Left ventricle myocardium inferior (tissue), 1 donor: ENCODE measurements at regions not wholly inside any gene's neighbourhood (a gene's known extent, or its start where the extent isn't known, plus 50 kb on each side); places are given as distances from the start of the nearest gene placed in this dataset.
"Not testable (repeated sequence)": the region's sequence is repeated elsewhere in the genome, so short reads cannot be mapped to it uniquely, and the experiment has no call there.

Source experiments
- DNase-seq: peaks from one replicate; pipeline ENCODE4 v3.0.0-alpha.2; 2020
- H3K27ac ChIP-seq: fragments of 200-600 bp; replicated peaks from 2 replicates; pipeline ENCODE4 v1.8.0; 2021
- H3K27me3 ChIP-seq: fragments of 200-600 bp; 2 replicates; pipeline ENCODE4 v1.8.0; 2021; ENCODE audit warnings: low read depth
- H3K36me3 ChIP-seq: fragments of 200-600 bp; 2 replicates; pipeline ENCODE4 v1.8.0; 2021
- H3K4me1 ChIP-seq: fragments of 200-600 bp; 2 replicates; pipeline ENCODE4 v1.8.0; 2021
- H3K4me3 ChIP-seq: fragments of 200-600 bp; 2 replicates; pipeline ENCODE4 v1.8.0; 2021; ENCODE audit warnings: mild to moderate bottlenecking, moderate library complexity
- H3K9me3 ChIP-seq: fragments of 200-600 bp; replicated peaks from 2 replicates; pipeline ENCODE4 v1.8.0; 2021
- intact Hi-C: fragments of 100-400 bp; cut with micrococcal nuclease; formaldehyde crosslinking; loops from one replicate; pipeline ENCODE4 v1.11.0; 2022
- TF ChIP-seq, protein P1 (sequence below): fragments of 200-600 bp; IDR thresholded peaks from 2 replicates; pipeline ENCODE4 v1.8.0; 2021; ENCODE audit warnings: antibody characterized with exemption, mild to moderate bottlenecking, borderline replicate concordance
- donor health status: DM: no; HTN: yes; CAD: no; lungs with severe emphysema.

DNA sequence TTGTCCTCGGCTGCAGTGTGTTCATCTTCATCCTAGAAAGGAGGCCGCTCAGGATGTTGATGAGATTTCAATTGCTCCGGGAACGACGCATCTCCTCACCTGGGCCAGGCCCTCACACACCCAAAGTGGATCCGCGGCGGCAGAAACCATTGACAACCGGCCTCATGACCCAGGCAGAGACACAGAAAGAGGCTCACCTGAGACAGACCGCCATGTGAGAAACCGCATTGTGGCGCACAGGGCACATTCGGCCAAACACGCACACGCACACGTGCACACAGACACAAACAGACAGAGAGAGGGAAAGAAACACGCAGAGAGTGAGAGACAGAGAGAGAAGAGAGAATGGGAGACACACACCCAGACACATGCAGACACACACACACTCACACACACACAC lies 3879.3 kb downstream of the SRGAP2C start:
- intact Hi-C loops, H3K4me3 ChIP-seq, H3K27ac ChIP-seq, DNase-seq, H3K36me3 ChIP-seq, H3K27me3 ChIP-seq, H3K4me1 ChIP-seq: not testable (repeated sequence)
- H3K9me3 ChIP-seq, result peaks cover 32% of the 10 kb centered on the region

DNA sequence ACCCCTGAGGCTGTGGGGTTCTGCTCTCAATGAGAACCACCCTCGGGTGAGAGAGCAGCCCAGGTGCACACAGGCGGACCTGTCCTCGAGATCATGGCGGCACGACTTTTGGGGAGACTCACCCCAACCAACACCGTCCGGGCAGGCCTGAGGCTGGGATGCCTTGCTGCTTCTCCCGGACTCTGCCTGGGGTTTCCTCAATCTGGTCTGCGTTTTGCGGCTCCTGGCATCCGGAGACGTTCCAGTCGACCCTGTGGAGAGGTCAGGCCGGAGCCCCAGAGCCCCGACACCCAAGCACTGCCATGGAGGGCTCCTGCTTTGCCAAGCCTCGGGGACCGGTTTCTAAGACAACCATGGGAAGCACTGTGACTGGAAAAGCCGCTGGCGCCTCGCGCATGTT lies 3879.7 kb downstream of the SRGAP2C start:
- no peak overlapping the region for H3K27ac ChIP-seq
- no peaks in the 10 kb centered on the region for H3K27me3 ChIP-seq
- H3K4me1 ChIP-seq, result no peaks in the 10 kb centered on the region
- DNase-seq, result no peak
- TF ChIP-seq, protein P1, sequence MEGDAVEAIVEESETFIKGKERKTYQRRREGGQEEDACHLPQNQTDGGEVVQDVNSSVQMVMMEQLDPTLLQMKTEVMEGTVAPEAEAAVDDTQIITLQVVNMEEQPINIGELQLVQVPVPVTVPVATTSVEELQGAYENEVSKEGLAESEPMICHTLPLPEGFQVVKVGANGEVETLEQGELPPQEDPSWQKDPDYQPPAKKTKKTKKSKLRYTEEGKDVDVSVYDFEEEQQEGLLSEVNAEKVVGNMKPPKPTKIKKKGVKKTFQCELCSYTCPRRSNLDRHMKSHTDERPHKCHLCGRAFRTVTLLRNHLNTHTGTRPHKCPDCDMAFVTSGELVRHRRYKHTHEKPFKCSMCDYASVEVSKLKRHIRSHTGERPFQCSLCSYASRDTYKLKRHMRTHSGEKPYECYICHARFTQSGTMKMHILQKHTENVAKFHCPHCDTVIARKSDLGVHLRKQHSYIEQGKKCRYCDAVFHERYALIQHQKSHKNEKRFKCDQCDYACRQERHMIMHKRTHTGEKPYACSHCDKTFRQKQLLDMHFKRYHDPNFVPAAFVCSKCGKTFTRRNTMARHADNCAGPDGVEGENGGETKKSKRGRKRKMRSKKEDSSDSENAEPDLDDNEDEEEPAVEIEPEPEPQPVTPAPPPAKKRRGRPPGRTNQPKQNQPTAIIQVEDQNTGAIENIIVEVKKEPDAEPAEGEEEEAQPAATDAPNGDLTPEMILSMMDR, result no peak
- intact Hi-C loops, result no loop called here
- peaks cover 37% of the 10 kb centered on the region for H3K9me3 ChIP-seq
- H3K4me3 ChIP-seq, result no peak overlapping the region
- no peaks in the 10 kb centered on the region for H3K36me3 ChIP-seq

DNA sequence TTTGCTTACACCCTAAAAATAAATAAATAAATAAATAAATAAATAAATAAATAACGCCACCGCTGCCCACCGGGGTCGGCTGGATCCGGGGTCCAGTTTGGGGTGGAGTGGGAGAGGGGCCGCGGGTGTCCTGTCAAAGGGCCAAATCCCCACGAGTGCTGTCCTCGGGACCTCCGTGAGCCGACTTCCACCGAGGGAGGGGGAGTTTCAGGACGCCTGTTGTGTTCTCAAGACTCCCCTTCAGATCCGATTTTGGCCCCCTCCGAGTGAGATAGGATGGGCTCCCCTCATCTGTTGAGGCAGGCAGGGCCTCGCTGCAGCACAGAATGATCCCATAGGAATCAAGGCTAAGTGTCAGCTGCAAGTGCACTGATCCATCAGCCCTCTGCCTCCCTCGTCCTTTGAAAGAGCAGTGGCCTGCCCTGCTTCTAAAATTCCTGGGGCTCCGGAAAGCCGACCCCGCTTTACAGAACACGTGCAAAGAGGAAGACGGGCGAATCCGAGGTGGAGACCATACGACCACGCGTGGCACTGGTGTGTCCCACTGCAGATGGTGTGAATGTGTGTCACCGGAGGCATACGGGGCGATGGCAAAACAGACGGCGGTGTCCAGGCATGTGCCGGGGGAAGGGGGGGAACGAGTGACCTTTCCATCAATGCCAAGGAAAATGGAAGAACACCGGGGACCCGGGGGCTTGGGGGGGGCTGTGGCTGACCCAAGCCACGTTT lies 3880.5 kb downstream of the SRGAP2C start:
- Histone ChIP-seq H3K27ac (no peak overlapping the region), H3K4me1 (no peaks in the 10 kb centered on the region), H3K9me3 (peaks cover 45% of the 10 kb centered on the region), H3K4me3 (no peak overlapping the region), H3K36me3 (no peaks in the 10 kb centered on the region), H3K27me3 (no peaks in the 10 kb centered on the region)
- DNase-seq, result no peak
- intact Hi-C loops, result no loop called here
- TF ChIP-seq, protein P1, result no peak

DNA sequence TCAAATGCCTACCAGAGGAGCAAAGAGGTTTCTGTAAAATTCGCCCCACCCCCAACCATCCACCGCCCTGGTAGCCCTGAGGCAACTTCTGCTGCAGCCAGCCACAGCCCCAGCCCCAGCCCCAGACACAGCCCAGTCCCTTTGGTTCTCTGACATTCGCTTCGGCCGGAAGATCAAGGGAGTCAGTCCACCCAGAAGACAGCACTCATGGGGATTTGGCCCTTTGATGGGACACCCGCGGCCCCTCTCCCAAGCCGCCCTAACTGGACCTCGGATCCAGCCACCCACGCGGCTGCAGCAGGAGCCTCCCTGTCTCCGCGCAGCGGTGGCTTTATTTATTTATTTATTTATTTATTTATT lies 3881.0 kb downstream of the SRGAP2C start:
- TF ChIP-seq, protein P1, result no peak
- no peaks in the 10 kb centered on the region for H3K4me1 ChIP-seq
- no peak for DNase-seq
- H3K9me3 ChIP-seq, result peaks cover 50% of the 10 kb centered on the region
- no peak overlapping the region for H3K4me3 ChIP-seq
- H3K27ac ChIP-seq, result no peak overlapping the region
- H3K36me3 ChIP-seq, result no peaks in the 10 kb centered on the region
- H3K27me3 ChIP-seq, result no peaks in the 10 kb centered on the region
- intact Hi-C loops, result no loop called here

DNA sequence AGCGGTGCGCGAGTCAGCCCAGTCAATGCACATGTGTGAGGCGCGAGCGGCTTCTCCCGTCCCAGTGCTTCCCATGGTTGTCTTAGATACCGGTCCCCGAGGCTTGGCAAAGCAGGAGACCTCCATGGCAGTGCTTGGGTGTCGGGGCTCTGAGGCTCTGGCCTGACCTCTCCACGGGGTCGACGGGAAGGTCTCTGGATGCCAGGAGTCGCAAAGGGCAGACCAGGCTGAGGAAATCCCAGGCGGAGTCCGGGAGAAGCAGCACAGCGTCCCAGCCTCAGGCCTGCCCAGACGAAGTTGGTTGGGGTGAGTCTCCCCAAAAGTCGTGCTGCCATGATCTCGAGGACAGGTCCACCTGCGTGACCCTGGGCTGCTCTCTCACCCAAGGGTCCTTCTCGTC lies 3881.6 kb downstream of the SRGAP2C start:
- H3K9me3 ChIP-seq, result peaks cover 56% of the 10 kb centered on the region
- TF ChIP-seq, protein P1, result no peak
- no peaks in the 10 kb centered on the region for H3K4me1 ChIP-seq
- no peak overlapping the region for H3K4me3 ChIP-seq
- no peak for DNase-seq
- no peak overlapping the region for H3K27ac ChIP-seq
- H3K27me3 ChIP-seq, result no peaks in the 10 kb centered on the region
- H3K36me3 ChIP-seq, result no peaks in the 10 kb centered on the region
- intact Hi-C loops, result no loop called here

DNA sequence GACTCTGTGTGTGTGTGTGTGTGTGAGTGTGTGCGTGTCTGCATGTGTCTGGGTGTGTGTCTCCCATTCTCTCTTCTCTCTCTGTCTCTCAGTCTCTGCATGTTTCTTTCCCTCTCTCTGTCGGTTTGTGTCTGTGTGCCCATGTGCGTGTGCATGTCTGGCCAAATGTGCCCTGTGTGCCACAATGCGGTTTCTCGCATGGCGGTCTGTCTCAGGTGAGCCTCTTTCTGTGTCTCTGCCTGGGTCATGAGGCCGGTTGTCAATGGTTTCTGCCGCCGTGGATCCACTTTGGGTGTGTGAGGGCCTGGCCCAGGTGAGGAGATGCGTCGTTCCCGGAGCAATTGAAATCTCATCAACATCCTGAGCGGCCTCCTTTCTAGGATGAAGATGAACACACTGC lies 3882.1 kb downstream of the SRGAP2C start:
- DNase-seq, H3K4me1 ChIP-seq, H3K36me3 ChIP-seq, intact Hi-C loops, H3K27ac ChIP-seq, H3K27me3 ChIP-seq, H3K4me3 ChIP-seq: not testable (repeated sequence)
- H3K9me3 ChIP-seq, result peaks cover 61% of the 10 kb centered on the region

DNA sequence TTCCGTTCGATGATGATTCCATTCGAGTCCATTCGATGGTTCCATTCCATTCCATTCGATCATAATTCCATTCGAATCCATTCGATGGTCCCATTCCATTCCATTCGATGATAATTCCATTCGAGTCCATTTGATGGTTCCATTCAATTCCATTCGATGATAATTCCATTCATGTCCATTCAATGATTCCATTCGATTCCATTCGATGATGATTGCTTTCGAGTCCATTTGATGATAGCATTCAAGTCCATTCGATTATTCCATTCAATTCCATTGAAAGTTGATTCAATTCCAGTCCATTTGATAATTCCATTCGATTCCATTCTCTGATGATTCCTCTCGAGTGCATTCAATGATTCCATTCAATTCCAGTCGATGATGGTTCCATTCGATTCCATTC lies 3895.3 kb downstream of the SRGAP2C start:
- peaks cover 2% of the 10 kb centered on the region for H3K27me3 ChIP-seq
- TF ChIP-seq, protein P1, result no peak
- intact Hi-C loops, result no loop called here
- no peaks in the 10 kb centered on the region for H3K36me3 ChIP-seq
- H3K4me1 ChIP-seq, result no peaks in the 10 kb centered on the region
- DNase-seq, result no peak
- peaks cover 93% of the 10 kb centered on the region for H3K9me3 ChIP-seq
- H3K27ac ChIP-seq, result no peak overlapping the region
- no peak overlapping the region for H3K4me3 ChIP-seq
